GM18502 (cell line): ENCODE measurements at regions not wholly inside any gene's neighbourhood (a gene's known extent, or its start where the extent isn't known, plus 50 kb on each side); places are given as distances from the start of the nearest gene placed in this dataset.

Experiments
- ATAC-seq: cut with Tn5 transposase; IDR thresholded peaks from one replicate; pipeline ENCODE4 v1.9.1; 2021; ENCODE audit warnings: mild to moderate bottlenecking; ENCODE audit not compliant: unreplicated experiment, poor library complexity

DNA sequence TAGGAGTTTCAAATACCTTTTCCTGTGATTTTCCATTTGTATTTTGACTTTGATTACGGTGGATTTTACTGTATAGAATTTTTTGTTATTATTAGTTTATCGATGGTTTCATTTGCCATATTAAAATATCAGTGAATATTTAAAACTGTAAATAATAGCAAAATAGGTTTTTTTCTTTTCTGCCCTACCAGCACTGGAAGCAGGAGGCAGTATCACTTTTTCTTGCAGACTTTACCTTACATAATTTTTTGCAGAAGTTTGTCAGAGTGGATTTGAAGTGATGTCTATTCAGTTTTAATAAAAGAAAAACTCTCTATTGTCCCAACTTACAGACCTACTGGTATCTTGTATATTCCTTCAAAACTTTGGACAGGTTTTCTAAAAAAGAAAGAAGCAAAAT lies 213.6 kb downstream of the CENPF start:
- no peak for ATAC-seq

- ATAC-seq: no peak
These were observed 220.5 kb downstream of the CENPF start for GRCh38 chr1:214823311-214824117.

- ATAC-seq: no peak
These were observed 221.8 kb downstream of the CENPF start for GRCh38 chr1:214824763-214825162.

GRCh38 chr1:214826619-214827018 lies 223.6 kb downstream of the CENPF start:
- no peak for ATAC-seq

DNA sequence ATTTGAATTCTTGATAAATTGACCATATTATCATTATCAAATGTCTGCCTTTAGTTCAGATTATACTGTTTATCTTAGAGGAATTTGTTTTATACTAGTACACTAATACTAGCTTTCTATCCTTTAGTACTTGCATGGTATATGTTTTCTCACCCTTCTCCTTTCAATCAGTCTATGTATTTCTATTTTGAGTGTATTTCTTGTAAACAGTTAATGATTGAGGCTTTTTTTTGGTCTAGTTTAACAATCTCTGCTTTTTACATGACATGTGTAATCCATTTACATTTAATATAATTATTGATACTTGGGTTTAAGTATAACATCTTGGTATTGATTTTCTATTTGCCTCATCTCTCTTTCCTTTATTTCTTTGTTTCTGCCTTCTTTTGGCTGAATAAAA lies 224.9 kb downstream of the CENPF start:
- no peak for ATAC-seq

GRCh38 chr1:214830941-214831340 lies 227.9 kb downstream of the CENPF start:
- no peak for ATAC-seq

GRCh38 chr1:214831956-214832355 lies 229.0 kb downstream of the CENPF start:
- ATAC-seq: no peak

DNA sequence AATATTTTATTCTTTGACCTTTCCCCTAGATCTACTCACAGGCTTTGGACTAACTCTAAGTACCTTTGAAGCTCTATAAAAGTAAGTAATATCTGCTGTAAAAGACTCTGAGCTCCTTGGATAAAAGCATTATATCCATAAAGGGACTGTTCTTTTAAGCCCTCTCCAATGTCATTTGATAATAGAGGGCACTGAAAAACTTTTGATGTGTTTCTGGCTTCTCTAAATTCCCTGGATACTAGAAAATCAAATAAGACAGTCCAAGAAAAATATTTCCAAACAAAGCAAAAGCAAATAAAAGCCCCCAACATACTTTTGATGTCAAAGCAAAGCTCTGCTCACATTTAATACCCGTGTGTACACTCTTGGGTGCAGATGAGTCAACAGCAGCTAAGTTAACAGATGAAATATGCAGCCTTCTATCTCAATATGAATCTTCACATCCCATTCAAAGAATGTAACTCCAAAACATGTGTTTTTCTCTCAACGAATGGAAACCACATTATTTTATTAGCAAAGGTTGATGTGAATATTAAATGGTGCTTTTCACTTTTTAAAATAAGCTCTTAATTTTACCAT lies 230.3 kb downstream of the CENPF start:
- ATAC-seq: no peak

DNA sequence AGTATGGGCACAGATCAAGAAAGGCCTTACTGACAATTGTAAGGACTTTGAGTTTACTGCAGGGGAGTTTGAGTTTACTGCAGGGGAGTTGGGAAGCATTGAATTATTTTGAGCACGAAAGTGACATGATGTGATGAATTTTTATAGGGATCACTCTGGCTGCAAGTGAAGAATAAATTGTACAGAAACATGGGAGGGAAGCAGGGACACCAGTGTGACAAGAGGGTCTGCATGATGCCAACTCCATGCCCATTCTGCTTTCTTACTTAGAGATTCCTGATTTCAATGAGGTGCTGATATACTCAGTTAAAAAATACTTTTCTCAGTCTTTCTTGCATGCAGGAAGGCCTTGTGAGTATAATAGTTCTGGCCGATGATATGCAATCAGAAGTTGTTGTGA lies 234.4 kb downstream of the CENPF start:
- ATAC-seq: no peak

- no peak for ATAC-seq
These were observed 235.4 kb downstream of the CENPF start for GRCh38 chr1:214838351-214838750.

- no peak for ATAC-seq
These were observed 237.4 kb downstream of the CENPF start for GRCh38 chr1:214840356-214840755.

GRCh38 chr1:214842856-214843255 lies 239.7 kb upstream of the KCNK2 start:
- no peak for ATAC-seq

- no peak for ATAC-seq
These were observed 239.3 kb upstream of the KCNK2 start for GRCh38 chr1:214843281-214843680.

- no peak for ATAC-seq
These were observed 238.2 kb upstream of the KCNK2 start for GRCh38 chr1:214844319-214844718.

GRCh38 chr1:214846276-214846675 lies 236.3 kb upstream of the KCNK2 start:
- ATAC-seq: no peak

- no peak for ATAC-seq
These were observed 235.3 kb upstream of the KCNK2 start for GRCh38 chr1:214847071-214847810.

- no peak for ATAC-seq
These were observed 234.4 kb upstream of the KCNK2 start for GRCh38 chr1:214848101-214848500.

DNA sequence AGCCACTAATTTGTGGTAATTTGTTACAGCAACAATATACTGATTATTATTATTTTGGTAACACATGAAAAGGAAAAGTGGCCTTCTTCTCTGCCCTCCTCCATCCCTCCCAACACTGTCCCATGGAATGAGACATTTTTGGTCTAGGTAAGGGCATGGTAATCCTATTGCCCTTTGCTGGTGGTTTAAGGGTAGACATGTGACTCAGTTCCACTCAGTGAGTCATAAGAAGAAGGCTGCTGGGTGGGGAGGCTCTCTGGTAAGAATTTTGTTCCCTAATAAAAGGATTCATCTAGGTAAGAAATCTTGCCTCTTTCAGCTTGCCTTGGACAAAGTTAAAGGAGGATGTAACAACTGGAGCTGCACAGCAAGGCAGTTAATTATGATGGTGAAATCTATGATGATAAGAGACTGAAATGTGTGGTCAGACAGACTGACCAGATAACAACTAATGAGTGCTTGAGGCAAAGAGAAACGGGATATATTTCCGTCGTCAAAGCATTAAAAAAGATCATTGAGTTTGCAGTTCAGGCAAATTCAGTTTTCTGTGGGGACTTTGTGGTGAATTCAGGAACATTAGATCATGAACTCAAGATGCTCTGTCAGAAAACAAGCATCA lies 232.0 kb upstream of the KCNK2 start:
- no peak for ATAC-seq

- no peak for ATAC-seq
These were observed 229.2 kb upstream of the KCNK2 start for GRCh38 chr1:214853340-214853739.

DNA sequence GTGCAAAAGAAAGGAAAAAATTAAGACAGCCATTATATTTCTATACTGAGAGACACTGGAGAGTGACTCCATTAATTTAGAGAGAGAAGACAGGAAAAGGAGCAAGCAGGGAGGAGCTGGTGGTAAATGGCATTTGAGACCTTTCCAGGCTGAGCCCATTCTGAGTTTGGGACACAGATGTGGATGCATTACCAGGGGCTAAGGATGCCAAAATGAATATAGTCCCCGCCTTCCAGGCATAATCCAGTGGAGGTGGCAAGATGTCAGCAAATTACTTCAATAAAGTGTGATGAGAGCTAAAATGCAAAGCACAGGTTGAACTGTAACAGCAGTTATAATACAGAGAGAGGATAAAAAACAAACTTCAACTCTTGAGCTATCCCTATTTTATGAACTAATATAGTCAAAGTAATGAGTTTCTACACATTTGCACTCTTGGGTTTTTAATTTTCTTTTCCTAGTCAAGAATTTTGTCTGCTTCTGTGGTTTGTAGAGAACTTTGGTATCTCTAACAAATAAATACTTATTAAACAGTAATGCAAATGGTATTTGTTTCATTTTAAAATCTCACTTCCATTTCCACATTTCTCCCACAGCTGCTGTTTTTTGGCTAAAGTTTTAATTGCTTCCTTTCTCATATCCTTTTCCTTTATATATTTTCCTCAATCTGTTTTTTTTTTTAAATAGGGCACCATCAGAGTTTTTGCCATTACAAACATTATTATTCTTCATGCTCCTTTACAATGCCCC lies 228.2 kb upstream of the KCNK2 start:
- no peak for ATAC-seq
